Mesendoderm (in vitro differentiated cells): ENCODE measurements at regions not wholly inside any gene's neighbourhood (a gene's known extent, or its start where the extent isn't known, plus 50 kb on each side); places are given as distances from the start of the nearest gene placed in this dataset.

Experiments used
- DNase-seq: peaks from one replicate; pipeline ENCODE4 v3.0.0; 2013
- H2AK5ac ChIP-seq: 2 replicates; pipeline ENCODE4 v1.6.1; 2013; ENCODE audit warnings: low read length, inconsistent platforms
- H2BK120ac ChIP-seq: 2 replicates; pipeline ENCODE4 v1.6.1; 2013; ENCODE audit warnings: low read depth, mild to moderate bottlenecking, low read length, moderate library complexity, mixed read lengths
- H2BK15ac ChIP-seq: replicated peaks from 2 replicates; pipeline ENCODE4 v1.6.1; 2013; ENCODE audit warnings: low read depth, mild to moderate bottlenecking, moderate library complexity
- H2BK5ac ChIP-seq: 2 replicates; pipeline ENCODE4 v1.6.1; 2013; ENCODE audit warnings: low read length, inconsistent platforms
- H3K18ac ChIP-seq: 2 replicates; pipeline ENCODE4 v1.6.1; 2013; ENCODE audit warnings: mild to moderate bottlenecking, low read length, mixed read lengths
- H3K23ac ChIP-seq: one replicate; pipeline ENCODE4 v1.6.1; 2013; ENCODE audit warnings: low read length
- H3K27ac ChIP-seq: 2 replicates; pipeline ENCODE4 v1.5.1; 2013; ENCODE audit warnings: low read depth, mild to moderate bottlenecking, inconsistent platforms, low read length, moderate library complexity
- H3K27me3 ChIP-seq: 2 replicates; pipeline ENCODE4 v1.6.1; 2013; ENCODE audit warnings: low read length, control low read depth, mild to moderate bottlenecking, inconsistent platforms; ENCODE audit not compliant: insufficient read depth, poor library complexity
- H3K36me3 ChIP-seq: 2 replicates; pipeline ENCODE4 v1.6.1; 2013; ENCODE audit warnings: low read length, inconsistent platforms; ENCODE audit not compliant: control insufficient read depth, insufficient read depth
- H3K4ac ChIP-seq: one replicate; pipeline ENCODE4 v1.6.1; 2013; ENCODE audit warnings: low read depth, mild to moderate bottlenecking, low read length, moderate library complexity
- H3K4me1 ChIP-seq: 2 replicates; pipeline ENCODE4 v1.6.1; 2013; ENCODE audit warnings: low read depth, low read length, inconsistent platforms; ENCODE audit not compliant: control insufficient read depth
- H3K4me2 ChIP-seq: 2 replicates; pipeline ENCODE4 v1.6.1; 2013; ENCODE audit warnings: low read length
- H3K4me3 ChIP-seq: 2 replicates; pipeline ENCODE4 v1.5.1; 2013; ENCODE audit warnings: mild to moderate bottlenecking, low read length
- H3K56ac ChIP-seq: one replicate; pipeline ENCODE4 v1.6.1; 2013; ENCODE audit warnings: low read length
- H3K79me1 ChIP-seq: 2 replicates; pipeline ENCODE4 v1.6.1; 2013; ENCODE audit warnings: low read length, inconsistent platforms
- H3K79me2 ChIP-seq: 2 replicates; pipeline ENCODE4 v1.6.1; 2013; ENCODE audit warnings: mild to moderate bottlenecking, low read length; ENCODE audit not compliant: control insufficient read depth, insufficient read depth
- H3K9ac ChIP-seq: 2 replicates; pipeline ENCODE4 v1.6.1; 2013; ENCODE audit warnings: low read length, inconsistent platforms
- H4K5ac ChIP-seq: one replicate; pipeline ENCODE4 v1.6.1; 2013; ENCODE audit warnings: low read length
- H4K8ac ChIP-seq: one replicate; pipeline ENCODE4 v1.6.1; 2013; ENCODE audit warnings: low read depth, mild to moderate bottlenecking, control low read depth, low read length, moderate library complexity
- WGBS: extraction: QIAGEN DNeasy Blood & Tissue Kit; methylation state at CpG from one replicate; pipeline ENCODE4 v1.1.7; 2013; ENCODE audit warnings: low lambda C conversion rate, missing lambda C conversion rate; ENCODE audit not compliant: insufficient coverage; ENCODE audit errors: extremely low coverage; 5-methylcytosine and 5-hydroxymethylcytosine counted together

DNA sequence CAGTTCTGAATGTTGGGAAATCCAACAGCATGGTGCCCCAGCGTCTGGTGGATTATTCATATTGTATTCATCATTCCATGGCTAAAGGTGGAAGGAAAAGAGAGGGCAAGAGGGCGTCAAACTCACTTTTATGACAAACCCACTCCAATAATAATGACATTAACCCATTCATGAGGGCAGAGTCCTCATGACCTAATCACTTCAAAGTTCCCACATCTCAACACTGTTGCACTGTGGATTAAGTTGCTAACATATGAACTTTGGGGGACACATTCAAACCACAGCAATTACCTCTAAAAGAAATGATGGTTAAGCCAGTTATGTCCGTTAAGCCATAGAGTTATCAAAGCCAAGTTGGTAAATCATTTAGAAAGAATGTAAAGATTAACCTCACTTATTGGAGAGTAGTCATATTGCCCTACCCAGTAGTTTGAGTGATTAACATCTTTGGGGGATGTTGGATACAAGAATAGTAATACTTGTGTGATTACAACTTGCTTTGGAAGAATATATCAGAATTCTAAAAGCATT, 212.4 kb upstream of the FLRT2 start:
- Histone ChIP-seq H3K27ac (no peak overlapping the region), H3K23ac (no peak overlapping the region), H3K4ac (no peak overlapping the region), H4K5ac (no peak overlapping the region), H3K79me1 (no peaks in the 10 kb centered on the region), H3K27me3 (no peaks in the 10 kb centered on the region), H3K79me2 (no peaks in the 10 kb centered on the region), H4K8ac (no peak overlapping the region), H2BK120ac (no peak overlapping the region), H2BK15ac (no peak overlapping the region), H2BK5ac (no peak overlapping the region), H3K4me2 (no peak overlapping the region), H3K9ac (no peak overlapping the region), H3K4me1 (no peaks in the 10 kb centered on the region), H3K56ac (no peak overlapping the region), H3K36me3 (no peaks in the 10 kb centered on the region), H3K18ac (no peak overlapping the region), H2AK5ac (no peak overlapping the region), H3K4me3 (no peak overlapping the region)
- DNase-seq = no peak
- no CpG with 5 or more reads among the region's 3 CpGs for WGBS

DNA sequence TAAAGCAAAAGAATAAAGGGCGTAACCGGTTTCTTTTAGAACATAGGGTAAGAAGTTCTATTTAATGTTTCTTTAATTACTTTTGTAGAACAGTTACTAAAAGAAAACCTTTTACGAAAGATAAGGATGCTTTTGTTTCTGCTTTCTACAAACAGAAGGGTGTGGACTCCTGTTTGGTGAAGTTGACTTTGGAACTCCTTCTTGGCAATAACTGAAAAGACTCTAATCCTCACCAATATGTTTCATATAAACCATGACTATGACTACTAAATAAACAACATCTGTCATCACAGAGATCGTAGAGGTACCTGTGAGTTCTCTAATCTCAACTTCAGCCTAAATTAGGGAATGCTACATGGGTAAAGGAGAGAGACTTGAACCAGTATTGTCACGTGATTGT, 210.8 kb upstream of the FLRT2 start:
- no peak overlapping the region for H3K56ac ChIP-seq
- no peak overlapping the region for H3K23ac ChIP-seq
- no CpG with 5 or more reads among the region's 5 CpGs for WGBS
- H3K4me2 ChIP-seq = no peak overlapping the region
- no peak overlapping the region for H3K27ac ChIP-seq
- H2BK5ac ChIP-seq = no peak overlapping the region
- no peak overlapping the region for H2BK120ac ChIP-seq
- H3K27me3 ChIP-seq = no peaks in the 10 kb centered on the region
- no peak overlapping the region for H2AK5ac ChIP-seq
- no peaks in the 10 kb centered on the region for H3K79me2 ChIP-seq
- H4K8ac ChIP-seq = no peak overlapping the region
- H3K4ac ChIP-seq = no peak overlapping the region
- H2BK15ac ChIP-seq = no peak overlapping the region
- DNase-seq = no peak
- H3K4me1 ChIP-seq = no peaks in the 10 kb centered on the region
- H4K5ac ChIP-seq = no peak overlapping the region
- no peaks in the 10 kb centered on the region for H3K36me3 ChIP-seq
- H3K18ac ChIP-seq = no peak overlapping the region
- no peak overlapping the region for H3K4me3 ChIP-seq
- H3K79me1 ChIP-seq = no peaks in the 10 kb centered on the region
- H3K9ac ChIP-seq = no peak overlapping the region

DNA sequence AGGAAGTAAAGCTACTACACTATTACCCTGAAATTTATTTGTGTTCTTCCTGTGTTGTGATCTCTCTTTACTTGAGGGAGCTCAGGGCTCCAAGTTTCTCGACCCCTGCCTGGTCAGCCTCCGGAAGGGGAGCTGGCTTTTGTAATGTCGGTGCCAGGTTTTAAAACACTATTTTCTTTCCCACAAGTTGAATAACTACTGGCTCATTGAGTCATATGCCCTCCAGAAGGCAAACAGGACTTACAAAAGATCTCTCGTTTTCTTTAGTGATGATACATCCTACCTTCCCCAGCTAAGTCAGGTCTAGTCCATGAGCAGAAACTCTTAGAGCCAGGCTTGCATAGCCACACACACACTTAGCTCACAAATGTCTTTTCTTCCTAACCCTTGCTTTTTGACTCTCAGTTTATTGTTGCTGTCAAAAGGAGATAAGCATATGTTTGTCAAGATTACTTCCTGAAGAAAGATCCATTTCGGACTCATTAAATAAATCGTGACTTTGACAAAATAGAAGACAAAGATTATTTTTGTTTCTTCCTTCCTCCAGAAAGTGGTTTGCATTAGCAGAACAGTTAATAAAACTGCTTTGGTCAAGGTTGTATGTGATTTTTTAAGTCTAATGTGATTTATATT, 209.8 kb upstream of the FLRT2 start:
- H4K5ac ChIP-seq = no peak overlapping the region
- no peak overlapping the region for H3K9ac ChIP-seq
- no peak overlapping the region for H2BK120ac ChIP-seq
- no peak overlapping the region for H3K4me2 ChIP-seq
- no peak overlapping the region for H4K8ac ChIP-seq
- no peak overlapping the region for H2BK15ac ChIP-seq
- no peak overlapping the region for H3K4me3 ChIP-seq
- H3K23ac ChIP-seq = no peak overlapping the region
- no peak overlapping the region for H2BK5ac ChIP-seq
- H3K79me2 ChIP-seq = no peaks in the 10 kb centered on the region
- no peaks in the 10 kb centered on the region for H3K4me1 ChIP-seq
- no peaks in the 10 kb centered on the region for H3K36me3 ChIP-seq
- no peak for DNase-seq
- H3K56ac ChIP-seq = no peak overlapping the region
- no peaks in the 10 kb centered on the region for H3K79me1 ChIP-seq
- no peak overlapping the region for H3K4ac ChIP-seq
- no peak overlapping the region for H3K18ac ChIP-seq
- WGBS = no CpG with 5 or more reads among the region's 6 CpGs
- no peak overlapping the region for H2AK5ac ChIP-seq
- no peaks in the 10 kb centered on the region for H3K27me3 ChIP-seq
- no peak overlapping the region for H3K27ac ChIP-seq

DNA sequence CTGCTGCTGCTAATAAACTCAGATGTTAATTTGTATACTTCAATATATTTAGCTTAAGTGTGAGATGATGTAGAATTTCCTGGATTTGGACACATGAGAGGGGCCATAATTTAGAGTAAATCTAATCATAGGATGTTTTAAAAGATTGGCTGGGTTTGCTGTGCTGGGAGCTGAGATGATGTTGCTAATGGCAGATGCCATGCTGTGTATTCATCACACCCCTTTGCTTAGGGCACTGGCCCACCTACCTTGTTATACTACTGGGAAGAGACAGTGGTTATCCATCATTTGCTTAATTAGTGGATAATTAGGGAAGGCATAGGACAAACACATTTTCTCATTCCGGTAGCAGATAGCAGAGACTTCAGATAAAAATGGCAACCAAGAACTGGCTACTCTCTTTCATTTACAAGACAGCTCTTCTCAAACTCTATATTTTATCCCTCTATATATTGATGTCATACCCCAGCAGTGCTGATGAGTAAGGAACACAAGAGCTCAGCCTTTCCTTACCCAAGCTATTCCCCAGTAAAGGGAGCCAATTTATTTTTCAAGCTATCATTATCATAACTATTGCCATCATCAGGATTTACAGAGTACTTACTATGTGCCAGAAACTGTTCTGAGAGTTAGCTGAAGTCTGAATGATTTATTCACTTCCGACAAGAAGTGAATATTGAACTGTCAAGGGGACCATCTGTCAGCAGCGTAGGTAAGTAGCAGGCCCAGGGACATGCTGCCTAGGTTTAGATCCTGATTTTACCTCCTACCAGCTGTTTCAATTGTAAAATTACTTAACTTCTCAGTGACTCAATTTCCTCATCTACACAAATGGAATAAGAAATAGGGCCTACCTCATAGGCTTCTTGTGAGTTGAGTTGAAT, 204.6 kb upstream of the FLRT2 start:
- no peak overlapping the region for H3K4ac ChIP-seq
- no peak for DNase-seq
- no peak overlapping the region for H3K23ac ChIP-seq
- no peaks in the 10 kb centered on the region for H3K79me1 ChIP-seq
- no peak overlapping the region for H2BK120ac ChIP-seq
- no peak overlapping the region for H3K56ac ChIP-seq
- no CpG with 5 or more reads among the region's 3 CpGs for WGBS
- H3K27ac ChIP-seq = no peak overlapping the region
- no peak overlapping the region for H4K8ac ChIP-seq
- no peaks in the 10 kb centered on the region for H3K36me3 ChIP-seq
- H2BK5ac ChIP-seq = no peak overlapping the region
- H2BK15ac ChIP-seq = no peak overlapping the region
- H3K27me3 ChIP-seq = no peaks in the 10 kb centered on the region
- no peak overlapping the region for H3K9ac ChIP-seq
- H3K18ac ChIP-seq = no peak overlapping the region
- no peak overlapping the region for H2AK5ac ChIP-seq
- no peak overlapping the region for H3K4me2 ChIP-seq
- H3K79me2 ChIP-seq = no peaks in the 10 kb centered on the region
- H3K4me3 ChIP-seq = no peak overlapping the region
- no peak overlapping the region for H4K5ac ChIP-seq
- H3K4me1 ChIP-seq = no peaks in the 10 kb centered on the region

DNA sequence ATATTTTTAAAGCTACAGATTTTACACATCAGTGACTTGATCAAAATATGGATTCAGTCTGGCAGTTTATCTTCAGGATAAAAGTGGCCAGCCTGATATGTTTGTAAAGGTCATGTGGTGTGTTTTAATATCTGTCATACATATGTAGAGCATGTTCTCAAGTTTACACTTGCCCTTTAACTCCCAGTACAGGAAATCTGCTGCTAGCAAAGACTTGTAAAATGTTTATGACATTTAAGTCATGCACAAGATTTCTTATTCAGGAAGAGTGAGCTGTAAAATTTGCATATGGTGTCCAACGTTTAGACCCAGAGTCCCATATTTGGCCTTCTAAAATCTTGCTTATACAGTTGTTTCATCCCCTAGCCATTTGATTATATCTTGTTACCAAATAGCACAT, 197.5 kb upstream of the FLRT2 start:
- no peak for DNase-seq
- H2BK120ac ChIP-seq = no peak overlapping the region
- H3K56ac ChIP-seq = no peak overlapping the region
- H2AK5ac ChIP-seq = no peak overlapping the region
- no peak overlapping the region for H2BK5ac ChIP-seq
- no peak overlapping the region for H4K5ac ChIP-seq
- no peak overlapping the region for H3K4me3 ChIP-seq
- no peaks in the 10 kb centered on the region for H3K79me2 ChIP-seq
- H2BK15ac ChIP-seq = no peak overlapping the region
- no peak overlapping the region for H3K23ac ChIP-seq
- H3K27me3 ChIP-seq = no peaks in the 10 kb centered on the region
- no peak overlapping the region for H3K18ac ChIP-seq
- H3K79me1 ChIP-seq = no peaks in the 10 kb centered on the region
- H3K27ac ChIP-seq = no peak overlapping the region
- no peak overlapping the region for H3K4ac ChIP-seq
- no peak overlapping the region for H4K8ac ChIP-seq
- H3K36me3 ChIP-seq = no peaks in the 10 kb centered on the region
- H3K4me2 ChIP-seq = no peak overlapping the region
- WGBS = no CpG with 5 or more reads among the region's 1 CpG
- H3K9ac ChIP-seq = no peak overlapping the region
- H3K4me1 ChIP-seq = no peaks in the 10 kb centered on the region
